Tibial nerve (tissue), 4 donors: ENCODE measurements at regions not wholly inside any gene's neighbourhood (a gene's known extent, or its start where the extent isn't known, plus 50 kb on each side); places are given as distances from the start of the nearest gene placed in this dataset.

Experiments
- DNase-seq, 2 donors: peaks; one replicate each; pipeline ENCODE4 v3.0.0-alpha.2; 2019; ENCODE audit warnings: low spot score in 2 of 2
- H3K27ac ChIP-seq, 4 donors: fragments of 200-600 bp; sonication (generic) in 3 of 4; one replicate each; pipeline ENCODE4 v1.5.1; 2017 to 2019; ENCODE audit warnings: mild to moderate bottlenecking in 1 of 4
- H3K27me3 ChIP-seq, 2 donors: fragments of 200-600 bp; sonication (generic) in 1 of 2; one replicate each; pipeline versions ENCODE4 v1.5.1 to v1.6.0; 2017 to 2019
- H3K36me3 ChIP-seq, 3 donors: fragments of 200-600 bp; sonication (generic); one replicate each; pipeline ENCODE4 v1.5.1; 2018 to 2019
- H3K4me1 ChIP-seq, 4 donors: fragments of 200-600 bp; sonication (generic) in 3 of 4; one replicate each; pipeline ENCODE4 v1.5.1; 2017 to 2019
- H3K4me3 ChIP-seq, 4 donors: fragments of 200-600 bp; sonication (generic) in 3 of 4; one replicate each; pipeline ENCODE4 v1.5.1; 2017 to 2019; ENCODE audit warnings: mild to moderate bottlenecking in 1 of 4, moderate library complexity in 1 of 4
- H3K9me3 ChIP-seq, 4 donors: fragments of 200-600 bp; sonication (generic) in 3 of 4; one replicate each; pipeline ENCODE4 v1.5.1; 2017 to 2019
- CTCF ChIP-seq, 5 experiments: fragments of 200-600 bp in 3 of 5; fragments of 450-650 bp in 2 of 5; sonication (generic) in 3 of 5; IDR thresholded peaks; one replicate each; pipeline ENCODE4 v1.5.1; 2016 to 2019; ENCODE audit warnings: antibody characterized with exemption in 5 of 5, mild to moderate bottlenecking in 3 of 5, moderate library complexity in 2 of 5
- EP300 ChIP-seq, 2 donors: sonication (generic); formaldehyde crosslinking; IDR thresholded peaks; one replicate each; pipeline ENCODE4 v1.6.1; 2017; ENCODE audit warnings: antibody characterized with exemption in 2 of 2, mild to moderate bottlenecking in 1 of 2
- POLR2A ChIP-seq, 2 donors: fragments of 450-650 bp; IDR thresholded peaks; one replicate each; pipeline ENCODE4 v1.6.1; 2017; ENCODE audit warnings: antibody characterized with exemption in 2 of 2, mild to moderate bottlenecking in 2 of 2, moderate library complexity in 2 of 2
- WGBS, 2 donors: methylation state at CpG; one replicate each; pipeline ENCODE4 v1.1.5; 2018; 5-methylcytosine and 5-hydroxymethylcytosine counted together

- Histone ChIP-seq H3K9me3 (peaks cover 0 to 11% (median 0%) of the 10 kb centered on the region in 4 donors), H3K4me1 (no peaks in the 10 kb centered on the region), H3K36me3 (no peaks in the 10 kb centered on the region), H3K27ac (no peak overlapping the region), H3K27me3 (no peaks in the 10 kb centered on the region), H3K4me3 (no peak overlapping the region)
- DNase-seq, result no peak
- WGBS, 2 donors, result 73 to 80% methylated on average over 2 of the region's 2 CpGs
- TF ChIP-seq CTCF (IDR thresholded peaks at IDR 0.05) (no peak), POLR2A (IDR thresholded peaks at IDR 0.05) (no peak), EP300 (IDR thresholded peaks at IDR 0.05) (no peak)
These were observed 351.8 kb downstream of the GABRB3 start for GRCh38 chr15:26421065-26421464.

- Histone ChIP-seq H3K27me3 (no peaks in the 10 kb centered on the region), H3K36me3 (no peaks in the 10 kb centered on the region), H3K4me1 (no peaks in the 10 kb centered on the region), H3K9me3 (no peaks in the 10 kb centered on the region), H3K4me3 (no peak overlapping the region), H3K27ac (no peak overlapping the region)
- 58 to 60% methylated on average over 4 of the region's 4 CpGs for WGBS, 2 donors
- TF ChIP-seq POLR2A (IDR thresholded peaks at IDR 0.05) (no peak), CTCF (IDR thresholded peaks at IDR 0.05) (no peak), EP300 (IDR thresholded peaks at IDR 0.05) (no peak)
- DNase-seq, result no peak
These were observed 377.2 kb downstream of the GABRB3 start for GRCh38 chr15:26395624-26396023.

- 49 to 53% methylated on average over 8 of the region's 8 CpGs for WGBS, 2 donors
These were observed 378.1 kb downstream of the GABRB3 start for GRCh38 chr15:26394801-26395200.

GRCh38 chr15:26392956-26393355 is 379.9 kb downstream of the GABRB3 start:
- H3K4me1 ChIP-seq, result no peaks in the 10 kb centered on the region
- TF ChIP-seq EP300 (IDR thresholded peaks at IDR 0.05), result no peak
- TF ChIP-seq CTCF (IDR thresholded peaks at IDR 0.05), result no peak
- no peak for TF ChIP-seq POLR2A (IDR thresholded peaks at IDR 0.05)
- no peak overlapping the region for H3K4me3 ChIP-seq
- no peaks in the 10 kb centered on the region for H3K36me3 ChIP-seq
- H3K27ac ChIP-seq, result no peak overlapping the region
- no peaks in the 10 kb centered on the region for H3K9me3 ChIP-seq
- 88 to 95% methylated on average over 2 of the region's 2 CpGs for WGBS, 2 donors
- no peak for DNase-seq
- H3K27me3 ChIP-seq, result no peaks in the 10 kb centered on the region

More at GRCh38 chr15:26394801-26395200, 378.1 kb downstream of the GABRB3 start:
- DNase-seq, result no peak
- Histone ChIP-seq H3K4me3 (no peak overlapping the region), H3K4me1 (no peaks in the 10 kb centered on the region), H3K27ac (no peak overlapping the region), H3K36me3 (no peaks in the 10 kb centered on the region), H3K27me3 (no peaks in the 10 kb centered on the region), H3K9me3 (no peaks in the 10 kb centered on the region)
- TF ChIP-seq POLR2A (IDR thresholded peaks at IDR 0.05) (no peak), EP300 (IDR thresholded peaks at IDR 0.05) (no peak), CTCF (IDR thresholded peaks at IDR 0.05) (no peak)

- H3K27ac ChIP-seq, result no peak overlapping the region
- no peak for DNase-seq
- H3K4me1 ChIP-seq, result no peaks in the 10 kb centered on the region
- 33 to 48% methylated on average over 5 of the region's 5 CpGs for WGBS, 2 donors
- H3K36me3 ChIP-seq, result no peaks in the 10 kb centered on the region
- H3K4me3 ChIP-seq, result no peak overlapping the region
- H3K9me3 ChIP-seq, result no peaks in the 10 kb centered on the region
- no peaks in the 10 kb centered on the region for H3K27me3 ChIP-seq
- TF ChIP-seq CTCF (IDR thresholded peaks at IDR 0.05), result no peak
- TF ChIP-seq EP300 (IDR thresholded peaks at IDR 0.05), result no peak
- no peak for TF ChIP-seq POLR2A (IDR thresholded peaks at IDR 0.05)
These were observed 381.2 kb downstream of the GABRB3 start for GRCh38 chr15:26391567-26392194.
